ENCODE measurements at regions not wholly inside any gene's neighbourhood (a gene's known extent, or its start where the extent isn't known, plus 50 kb on each side); places are given as distances from the start of the nearest gene placed in this dataset.
"Not testable (repeated sequence)": the region's sequence is repeated elsewhere in the genome, so short reads cannot be mapped to it uniquely, and the experiment has no call there.

DNA sequence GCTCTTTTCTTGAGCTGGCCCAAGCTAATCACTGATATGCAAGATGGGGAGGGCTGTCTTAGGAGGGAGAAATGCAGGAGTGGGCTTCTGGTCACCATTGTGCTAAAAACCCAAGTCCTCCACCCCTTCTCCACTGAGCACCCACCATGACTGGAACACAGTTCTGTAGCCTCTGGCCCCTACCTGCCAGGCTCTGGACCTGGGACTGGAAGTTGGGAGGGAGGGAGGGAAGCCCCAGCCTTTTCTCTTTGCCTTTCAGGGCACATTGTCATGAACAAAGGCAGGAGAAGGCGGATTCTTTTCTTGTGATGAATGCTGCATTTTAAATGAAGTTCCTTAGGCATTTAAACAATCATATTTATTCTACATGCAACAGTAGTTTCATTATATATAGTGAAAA is 559.1 kb upstream of the TRPC7 start:
- DNase-seq: no peak

DNA sequence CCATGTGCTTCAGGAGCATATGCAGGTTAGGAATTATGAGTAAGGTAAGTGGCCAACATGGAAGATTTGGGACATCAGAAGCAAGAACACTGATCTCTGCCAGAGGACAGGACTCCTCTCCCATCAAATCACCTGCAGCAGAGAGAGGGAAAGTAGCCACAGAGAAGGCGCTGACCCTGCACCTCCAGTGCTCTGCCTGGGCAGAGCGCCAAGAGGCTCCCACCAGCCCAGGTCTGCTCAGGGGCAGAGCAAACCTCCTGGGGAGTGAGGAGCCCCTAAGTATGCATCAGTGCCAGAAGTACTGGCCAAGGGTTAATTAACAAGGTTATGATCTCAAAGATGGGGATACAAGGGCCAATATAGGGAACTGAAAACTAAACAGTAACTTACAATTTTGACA is 545.3 kb upstream of the TRPC7 start:
- no peak for DNase-seq

- no peak for DNase-seq
Observed at GRCh38 chr5:136909906-136910305, 544.6 kb upstream of the TRPC7 start.

DNA sequence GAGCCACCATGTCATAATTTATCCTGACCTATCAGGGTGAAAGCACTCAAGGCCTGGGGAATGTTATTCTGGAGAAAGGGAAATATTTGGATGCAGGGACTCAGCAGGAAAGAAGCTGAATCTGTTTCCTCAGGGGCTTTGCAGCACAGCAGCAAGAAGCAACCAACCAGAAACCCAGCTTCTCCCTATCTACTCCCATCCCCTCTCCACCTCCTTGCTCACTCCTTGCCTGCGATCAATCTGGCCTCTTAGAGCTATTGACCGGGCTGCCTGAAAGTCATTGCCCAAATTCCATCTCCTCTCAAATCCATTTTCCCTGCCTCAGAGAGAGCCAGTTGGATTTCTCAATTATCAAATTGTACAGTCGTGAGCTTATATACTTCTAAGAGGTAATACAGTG is 542.0 kb upstream of the TRPC7 start:
- DNase-seq: no peak

- DNase-seq: no peak
Observed at GRCh38 chr5:136906545-136906944, 541.2 kb upstream of the TRPC7 start.

GRCh38 chr5:136905571-136905970 is 540.2 kb upstream of the TRPC7 start:
- DNase-seq: no peak

DNA sequence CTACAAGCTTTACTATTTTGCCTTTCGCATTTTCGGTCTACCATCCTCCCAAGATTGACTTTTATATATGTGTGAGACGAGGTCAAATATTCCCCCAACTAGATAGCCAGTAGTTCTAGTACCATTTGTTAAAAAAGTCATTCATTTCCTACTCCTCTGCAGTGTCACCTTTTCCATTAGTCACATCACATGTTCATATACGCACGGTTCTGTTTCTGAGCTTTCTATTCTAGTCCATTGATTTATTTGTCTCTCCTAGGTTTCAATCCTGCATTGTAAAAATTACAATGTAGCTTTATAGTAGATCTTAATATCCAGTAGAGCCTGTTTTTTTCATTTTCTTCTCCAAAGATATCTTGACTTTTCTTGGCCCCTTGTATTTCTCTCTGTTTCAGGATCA is 528.7 kb upstream of the TRPC7 start:
- no peak for DNase-seq

GRCh38 chr5:136892000-136892399 is 526.7 kb upstream of the TRPC7 start:
- no peak for DNase-seq

- DNase-seq: no peak
Observed at GRCh38 chr5:136891175-136891972, 526.0 kb upstream of the TRPC7 start.

GRCh38 chr5:136890431-136891148 is 525.2 kb upstream of the TRPC7 start:
- DNase-seq: peak; percentile 81

GRCh38 chr5:136886608-136887007 is 521.3 kb upstream of the TRPC7 start:
- no peak for DNase-seq

DNA sequence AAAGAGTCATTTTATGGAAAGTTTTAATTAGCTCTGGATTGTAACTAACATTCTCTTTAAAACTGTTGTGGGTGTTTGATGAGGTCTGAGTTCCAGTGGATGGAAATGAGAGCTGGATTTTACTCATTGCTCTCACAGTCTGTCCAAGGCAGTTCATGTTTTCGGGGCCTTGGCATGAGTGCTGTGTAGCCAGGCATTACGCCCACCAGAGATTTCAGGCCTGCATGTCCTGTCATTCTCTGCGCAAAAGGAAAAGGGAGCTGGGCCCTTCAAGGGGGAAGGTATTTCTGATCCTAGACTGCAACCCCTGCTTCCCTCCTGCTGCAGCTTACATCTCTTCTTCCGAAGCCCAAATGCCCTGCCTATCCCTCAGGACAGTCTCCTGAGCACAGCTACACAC is 499.6 kb upstream of the TRPC7 start:
- no peak for DNase-seq

GRCh38 chr5:136856648-136857047 is 491.3 kb upstream of the TRPC7 start:
- DNase-seq: no peak

DNA sequence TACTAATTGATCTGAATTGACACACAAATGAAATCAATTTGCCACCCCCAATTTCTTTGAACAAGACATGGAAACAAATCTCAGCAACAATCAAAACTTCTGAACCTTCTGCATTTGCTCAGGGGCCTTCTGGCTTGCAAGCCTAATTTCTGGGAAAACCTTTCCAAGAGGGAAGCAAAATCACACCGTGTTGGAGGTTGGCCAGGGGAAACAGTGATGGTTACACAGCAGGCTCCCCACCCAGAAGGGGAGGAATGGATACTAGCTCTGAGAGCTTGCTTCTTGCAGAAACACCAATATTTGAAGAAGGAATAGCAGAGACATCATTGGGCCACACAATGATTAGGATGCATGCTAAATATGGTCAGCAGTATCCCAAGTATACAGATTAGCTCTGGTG is 488.6 kb upstream of the TRPC7 start:
- DNase-seq: no peak

DNA sequence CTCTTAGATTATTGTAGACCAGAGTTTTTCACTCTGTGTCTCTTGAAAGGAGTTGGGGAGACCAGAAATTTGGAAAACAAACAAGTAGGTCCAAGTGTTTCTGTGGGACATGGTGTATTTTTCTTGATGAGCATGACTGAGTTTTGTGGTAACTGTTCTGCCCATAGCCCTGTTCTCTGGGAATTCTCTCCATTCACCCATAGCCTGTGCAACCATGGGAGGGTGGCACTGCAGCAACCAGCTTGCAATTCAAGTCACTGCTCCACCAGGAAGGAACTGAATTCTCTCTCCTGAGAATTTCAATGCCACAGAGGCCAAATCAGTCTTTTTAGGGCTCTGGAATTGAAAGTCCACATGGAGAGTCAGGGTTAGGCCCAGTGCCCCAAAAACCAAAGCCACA is 475.3 kb upstream of the TRPC7 start:
- DNase-seq: no peak

DNA sequence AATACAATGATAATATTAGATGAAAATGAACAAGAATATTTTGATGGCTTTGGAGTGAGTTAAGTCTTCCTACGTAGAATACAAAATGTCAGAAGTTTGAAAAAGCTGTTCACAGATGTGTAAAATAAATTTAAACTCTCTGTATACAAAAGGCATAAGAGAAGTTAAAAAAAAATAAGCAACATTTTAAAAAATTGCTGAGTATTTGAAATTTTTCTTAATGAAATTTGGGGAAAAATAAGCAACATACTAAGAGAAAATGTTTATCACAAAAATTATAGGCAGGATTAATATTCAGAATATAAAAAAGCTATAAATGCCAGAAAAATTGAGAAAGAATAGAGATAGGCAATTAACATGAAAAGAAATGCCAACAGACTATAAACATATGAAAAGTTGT is 470.7 kb upstream of the TRPC7 start:
- DNase-seq: no peak

DNA sequence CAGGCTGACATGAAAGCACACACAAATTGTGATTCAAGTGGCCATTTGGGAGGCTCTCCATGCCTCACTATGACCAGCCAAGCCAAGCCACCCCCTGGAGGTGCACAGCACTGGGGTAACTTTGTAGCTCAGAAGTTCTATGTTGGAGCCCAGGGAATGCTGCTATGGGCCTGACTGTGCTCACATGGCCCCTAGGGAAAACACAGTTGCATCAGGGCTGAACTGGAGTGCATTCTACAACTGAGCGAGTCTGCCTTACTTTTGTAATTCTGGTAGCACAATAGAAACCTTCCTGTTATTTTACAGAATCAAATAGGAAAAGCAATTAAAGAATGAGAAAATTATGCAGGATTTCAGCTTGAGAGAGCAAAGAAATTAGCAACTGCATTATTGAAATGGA is 455.5 kb upstream of the TRPC7 start:
- no peak for DNase-seq

GRCh38 chr5:136819526-136820302 is 454.4 kb upstream of the TRPC7 start:
- no peak for DNase-seq

DNA sequence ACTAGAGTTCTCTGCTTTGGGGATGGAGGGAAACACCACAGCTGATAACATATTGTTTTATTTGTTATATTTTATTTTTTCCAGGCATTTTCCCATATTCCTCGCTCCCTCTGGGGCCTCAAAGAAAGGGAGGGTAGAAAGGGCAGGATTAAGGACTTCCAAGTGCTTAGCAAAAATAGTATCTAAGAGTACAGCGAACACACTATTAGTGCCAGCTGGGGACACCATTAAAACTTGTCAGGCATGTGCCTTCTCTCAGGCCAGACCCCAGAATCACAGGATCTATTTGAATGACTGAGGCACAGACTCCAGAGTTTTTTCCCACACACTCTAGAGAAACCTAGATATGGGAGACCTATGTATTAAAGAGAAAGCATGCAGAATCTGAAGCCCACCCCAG is 451.0 kb upstream of the TRPC7 start:
- DNase-seq: no peak

GRCh38 chr5:136814619-136815378 is 449.5 kb upstream of the TRPC7 start:
- DNase-seq: no peak

GRCh38 chr5:136812270-136812669 is 446.9 kb upstream of the TRPC7 start:
- not testable (repeated sequence) for DNase-seq

DNA sequence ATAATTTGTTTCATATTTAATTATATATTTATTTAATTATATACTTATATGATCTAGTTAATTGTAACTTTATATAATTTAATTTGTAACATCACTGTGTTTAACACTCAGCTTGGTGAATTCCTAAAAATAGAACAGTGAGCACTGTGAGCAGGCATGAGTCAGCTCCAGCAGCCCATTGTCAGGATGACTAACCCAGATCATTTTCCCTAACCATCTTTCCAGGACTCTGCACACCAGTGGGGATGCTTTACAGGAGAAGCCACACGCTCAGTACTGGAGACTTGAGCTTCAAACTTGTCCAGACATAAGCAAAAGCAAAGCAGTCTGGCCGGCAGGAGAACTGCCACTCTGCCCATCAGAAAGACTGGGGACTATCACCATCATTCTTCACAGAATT is 446.2 kb upstream of the TRPC7 start:
- DNase-seq: no peak

DNA sequence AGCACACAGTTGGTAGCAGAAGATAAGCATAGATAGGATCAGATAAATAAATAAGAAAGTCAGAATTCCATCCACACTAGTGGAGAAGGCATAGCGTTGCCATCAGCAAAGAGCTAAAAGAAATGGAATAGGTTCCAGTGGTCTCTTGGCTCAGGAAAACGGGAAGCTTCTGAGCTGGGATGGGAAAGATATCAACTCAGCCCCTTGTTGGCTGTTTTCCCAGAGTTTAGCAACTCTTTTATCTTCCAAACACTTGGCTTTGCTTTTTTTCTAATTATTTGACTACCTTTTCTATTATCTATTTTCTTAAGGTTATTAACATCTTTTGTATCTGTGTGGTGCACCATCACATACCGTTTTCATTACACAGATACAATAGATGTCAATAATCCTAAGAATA is 445.7 kb upstream of the TRPC7 start:
- DNase-seq: no peak

All from NCI-H1694 treated with DMSO at 0.1 percent for 48 hours (cell line).